GM19239 (cell line): ENCODE measurements at regions not wholly inside any gene's neighbourhood (a gene's known extent, or its start where the extent isn't known, plus 50 kb on each side); places are given as distances from the start of the nearest gene placed in this dataset.
"Not testable (repeated sequence)": the region's sequence is repeated elsewhere in the genome, so short reads cannot be mapped to it uniquely, and the experiment has no call there.

Experiments used
- DNase-seq: peaks from one replicate; pipeline ENCODE4 v3.0.0; 2011; ENCODE audit warnings: low spot score; ENCODE audit not compliant: insufficient read length
- FAIRE-seq: peaks from 2 replicates; lab custom pipeline; 2011; peaks lifted over from hg19 to GRCh38; lab: Jason Lieb, UNC

DNA sequence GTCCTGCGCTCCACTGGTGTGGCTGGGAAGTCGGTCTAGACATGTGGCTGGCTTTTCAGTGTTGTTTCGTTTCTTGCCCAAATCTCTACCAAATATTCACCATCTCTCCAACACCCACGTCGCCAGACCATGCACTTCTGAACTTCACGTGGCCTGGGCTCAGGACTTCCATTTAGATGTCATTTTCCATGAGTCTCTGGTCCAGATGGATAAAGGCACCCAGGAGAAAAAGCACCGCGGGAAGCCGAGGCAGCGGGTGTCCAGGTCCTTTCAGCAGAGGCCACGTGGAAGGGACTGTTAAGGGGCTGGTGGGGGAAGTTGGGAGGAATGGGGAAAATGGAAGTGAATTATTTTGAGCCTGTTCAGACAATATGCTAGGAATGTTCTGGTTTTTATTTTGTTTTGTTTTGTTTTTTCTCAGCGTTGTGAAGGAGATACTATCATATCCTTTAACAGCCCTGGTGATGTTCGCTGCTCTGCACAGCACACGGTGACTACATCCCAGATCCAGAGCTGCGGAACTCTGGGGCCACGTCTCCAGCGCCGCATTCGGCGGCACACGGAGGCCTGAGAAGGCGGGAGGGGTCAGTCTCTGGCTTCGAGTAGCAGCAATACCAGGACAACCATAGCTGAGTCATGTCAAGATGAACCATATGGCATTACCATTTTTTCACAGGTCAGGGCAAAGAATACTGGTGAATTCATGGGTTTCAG is 230.3 kb downstream of the THBS2 start:
- no peak for DNase-seq

DNA sequence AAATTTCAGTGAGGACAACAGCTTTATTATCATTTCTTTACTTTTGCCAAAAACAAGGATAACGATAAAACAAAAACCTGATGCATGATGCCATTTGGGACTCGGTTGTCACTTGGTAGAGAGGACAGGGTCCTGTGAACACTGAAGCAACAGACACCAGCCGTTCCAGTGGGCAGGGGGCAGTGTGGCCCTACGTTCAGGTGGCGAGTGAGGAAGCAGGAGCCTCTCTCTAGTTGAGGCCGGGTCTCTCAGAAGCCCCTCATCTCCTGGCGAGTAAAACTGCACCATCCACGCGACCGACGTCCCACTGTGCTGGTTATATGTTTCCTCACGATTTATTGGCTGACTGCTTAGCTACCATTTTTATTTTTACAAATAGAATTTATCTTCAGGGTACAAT is 231.6 kb downstream of the THBS2 start:
- DNase-seq (no peak), FAIRE-seq (no peak)

More for the DNA sequence above, 230.3 kb downstream of the THBS2 start:
- FAIRE-seq = no peak

DNA sequence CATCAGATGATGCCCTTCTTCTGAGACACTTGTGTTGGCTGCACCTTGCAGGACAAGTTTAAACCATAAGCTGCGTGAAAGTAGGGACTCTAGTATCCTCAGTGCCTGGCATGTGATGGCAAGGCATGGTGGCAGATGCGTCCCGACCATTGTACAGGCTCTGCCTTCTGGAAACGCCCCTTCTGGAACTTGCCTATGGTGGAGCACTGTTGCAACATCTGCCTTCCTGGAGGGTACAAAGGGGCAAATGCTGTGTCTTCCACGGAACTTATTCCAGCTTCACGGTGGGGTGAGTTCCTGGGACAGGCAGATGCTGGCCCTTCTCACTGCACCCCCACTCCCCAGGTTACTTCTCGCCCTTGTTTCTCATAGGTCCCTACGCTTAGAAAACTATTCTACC is 232.8 kb downstream of the THBS2 start:
- DNase-seq = no peak
- no peak for FAIRE-seq

DNA sequence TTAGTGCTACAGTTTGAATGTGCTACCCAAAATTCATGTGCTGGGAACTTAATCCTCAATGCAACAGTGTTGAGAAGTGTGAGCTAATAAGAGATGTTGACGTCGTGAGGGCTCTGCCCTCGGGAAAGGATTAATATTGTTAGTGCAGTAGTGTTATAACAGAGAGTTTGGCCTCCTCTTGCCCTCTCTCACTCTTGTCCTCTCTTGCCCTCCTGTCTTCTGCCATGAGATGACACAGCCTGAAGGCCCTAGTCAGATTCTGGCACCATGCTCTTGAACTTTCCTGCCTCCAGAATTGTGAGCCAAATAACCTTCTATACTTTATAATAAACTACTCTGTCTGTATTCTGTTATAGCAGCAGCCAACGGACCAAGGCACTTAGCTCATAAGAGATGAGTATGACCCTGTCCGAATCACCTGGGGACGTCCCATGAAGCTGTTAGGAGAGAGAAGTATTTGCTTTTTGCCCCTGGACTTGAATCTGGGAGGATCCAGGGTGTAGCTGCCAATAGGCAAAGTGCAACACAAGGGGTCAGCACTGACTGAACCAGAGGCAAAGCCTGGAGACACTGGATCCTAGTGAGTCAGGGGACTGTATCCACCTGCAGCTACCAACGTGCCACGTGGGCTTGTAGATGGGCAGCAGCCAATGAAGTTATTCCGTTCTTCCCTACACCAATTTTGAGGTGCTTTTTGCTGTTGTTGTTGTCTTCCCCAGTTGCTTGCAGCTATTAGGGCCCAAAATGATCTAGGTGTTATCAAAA is 233.7 kb downstream of the THBS2 start:
- FAIRE-seq = no peak
- DNase-seq = no peak

DNA sequence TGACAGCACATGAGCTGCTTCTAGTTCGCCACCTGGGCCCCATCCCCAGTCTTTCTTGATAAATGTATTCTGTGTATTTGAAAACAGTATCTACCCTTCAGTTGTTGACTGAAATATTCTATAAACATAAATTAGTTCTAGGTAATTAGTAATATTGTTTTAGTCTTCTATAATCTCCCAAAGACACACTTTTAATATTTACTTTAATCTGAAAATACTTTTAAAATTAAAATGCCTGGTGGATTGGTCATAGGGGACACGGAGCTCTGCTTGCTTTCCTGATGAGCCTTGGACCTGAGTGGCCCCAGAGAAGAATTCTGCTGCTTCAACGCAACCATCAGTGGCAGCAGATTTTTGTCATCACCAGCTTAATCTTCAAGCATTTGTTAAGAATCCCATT is 234.5 kb downstream of the THBS2 start:
- FAIRE-seq = no peak

DNA sequence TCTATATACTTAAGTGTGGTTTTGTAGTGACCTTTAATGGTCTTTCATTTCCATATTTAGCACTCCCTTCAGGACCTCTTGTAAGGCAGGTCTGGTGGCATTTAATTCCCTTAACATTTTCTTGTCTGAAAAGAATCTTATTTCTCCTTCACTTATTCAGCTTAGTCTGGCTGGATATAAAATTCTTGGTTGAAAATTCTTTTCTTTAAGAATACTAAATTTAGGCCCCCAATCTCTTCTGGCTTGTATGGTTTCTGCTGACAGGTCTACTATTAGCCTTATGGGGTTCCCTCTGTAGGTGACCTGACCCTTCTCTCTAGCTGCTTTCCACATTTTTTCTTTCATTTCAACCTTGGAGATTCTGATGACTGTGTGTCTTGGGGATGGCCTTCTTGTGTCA is 236.9 kb downstream of the THBS2 start:
- no peak for FAIRE-seq
- DNase-seq = no peak

More for the DNA sequence above, 234.5 kb downstream of the THBS2 start:
- no peak for DNase-seq

DNA sequence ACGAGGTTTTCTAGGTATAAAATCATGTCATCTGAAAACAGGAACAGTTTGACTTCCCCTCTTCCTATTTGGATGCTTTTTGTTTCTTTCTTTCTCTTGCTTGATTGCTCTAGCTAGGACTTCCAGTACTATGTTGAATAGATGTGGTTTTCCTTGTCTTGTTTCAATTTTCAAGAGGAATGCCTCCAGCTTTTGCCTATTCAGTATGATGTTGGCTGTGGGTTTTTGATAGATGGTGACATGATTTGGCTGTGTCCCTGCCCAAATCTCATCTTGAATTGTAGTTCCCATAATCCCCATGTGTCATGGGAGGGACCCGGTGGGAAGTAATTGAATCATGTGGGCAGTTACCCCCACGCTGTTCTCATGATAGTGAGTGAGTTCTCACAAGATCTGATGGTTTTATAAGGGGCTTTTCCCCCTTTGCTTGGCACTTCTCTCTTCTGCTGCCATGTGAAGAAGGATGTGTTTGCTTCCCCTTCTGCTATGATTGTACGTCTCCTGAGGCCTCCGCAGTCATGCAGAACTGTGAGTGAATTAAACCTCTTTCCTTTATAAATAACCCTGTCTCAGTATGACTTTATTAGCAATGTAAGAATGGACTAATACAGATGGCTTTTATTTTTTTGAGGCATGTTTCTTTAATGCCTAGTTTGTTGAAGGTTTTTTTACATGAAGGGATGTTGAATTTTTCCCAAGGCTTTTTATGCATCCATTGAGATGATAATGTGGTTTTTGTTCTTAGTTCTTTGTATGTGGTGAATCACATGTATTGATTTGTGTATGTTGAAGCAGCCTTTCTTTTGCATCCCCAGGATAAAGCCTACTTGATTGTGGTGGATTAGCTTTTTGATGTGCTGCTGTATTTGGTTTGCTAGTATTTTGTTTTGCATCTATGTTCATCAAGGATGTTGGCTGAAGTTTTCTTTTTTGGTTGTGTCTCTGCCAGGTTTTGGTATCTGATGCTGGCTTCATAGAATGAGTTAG is 239.1 kb downstream of the THBS2 start:
- no peak for DNase-seq
- no peak for FAIRE-seq

DNA sequence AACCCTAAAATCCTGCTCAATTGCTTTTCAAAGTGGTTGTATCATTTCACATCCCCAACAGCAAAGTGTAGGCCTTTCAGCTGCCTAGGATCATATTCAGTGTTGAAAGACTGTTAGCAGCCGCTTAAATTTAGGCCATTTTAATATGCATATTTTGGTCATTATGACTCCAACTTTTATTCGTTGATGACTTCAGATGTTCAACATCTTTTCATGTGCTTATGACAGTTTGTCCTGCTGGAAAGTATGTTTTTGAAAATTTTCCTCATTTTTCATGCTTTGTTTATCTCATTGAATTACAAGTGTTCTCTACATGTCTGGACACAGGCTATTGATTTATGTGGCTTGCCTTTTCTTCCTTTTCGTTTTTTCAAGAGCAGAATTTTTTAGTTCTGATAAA is 244.0 kb downstream of the THBS2 start:
- DNase-seq = no peak
- no peak for FAIRE-seq

DNA sequence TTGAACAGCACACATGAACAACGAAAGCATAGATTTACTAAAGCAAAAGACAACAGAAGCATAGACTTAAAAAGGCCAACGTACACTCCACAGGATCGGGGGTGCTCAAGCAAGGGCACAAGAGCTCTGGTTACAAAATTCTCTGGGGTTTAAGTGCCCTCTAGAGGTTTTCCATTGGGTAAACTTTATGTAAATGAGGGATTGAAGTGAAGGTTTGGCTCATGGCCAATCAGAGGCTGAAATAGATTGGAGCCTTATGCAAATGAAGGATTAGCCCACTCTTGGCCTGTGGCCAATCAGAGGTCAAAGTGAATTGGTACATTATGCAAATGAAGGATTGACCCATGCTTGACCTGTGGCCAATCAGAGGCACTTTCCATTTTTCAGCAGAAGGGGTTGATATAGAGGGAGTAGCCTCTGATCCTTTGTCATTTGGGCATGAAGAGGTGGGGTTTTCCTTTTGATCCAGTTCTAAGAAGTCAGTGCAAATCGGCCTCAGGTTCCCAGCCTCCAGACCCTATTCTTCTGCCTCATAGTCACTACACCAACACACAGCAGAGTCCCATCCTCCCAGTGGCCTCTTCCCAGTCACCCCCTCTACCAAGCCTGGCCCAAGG is 244.9 kb downstream of the THBS2 start:
- DNase-seq (no peak), FAIRE-seq (no peak)

DNA sequence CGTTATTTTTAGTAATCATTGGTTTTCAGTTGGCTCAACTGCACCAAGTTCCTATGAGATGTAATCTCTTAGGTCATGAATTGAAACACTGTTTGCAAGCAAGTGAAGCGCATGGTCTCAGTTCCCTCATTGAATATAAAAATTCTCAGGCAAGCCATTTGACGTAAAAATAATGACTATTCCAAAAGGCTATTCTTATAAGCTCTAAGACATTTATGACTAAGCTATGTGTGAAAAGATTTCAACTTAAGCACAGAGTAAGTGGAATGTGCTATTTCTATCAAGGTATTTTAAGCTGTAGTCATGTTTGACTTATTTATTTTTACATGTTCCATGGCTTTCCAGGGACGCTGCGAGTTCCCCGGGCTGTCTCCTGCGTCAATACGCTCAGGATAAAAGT is 248.5 kb downstream of the THBS2 start:
- FAIRE-seq (no peak), DNase-seq (no peak)

DNA sequence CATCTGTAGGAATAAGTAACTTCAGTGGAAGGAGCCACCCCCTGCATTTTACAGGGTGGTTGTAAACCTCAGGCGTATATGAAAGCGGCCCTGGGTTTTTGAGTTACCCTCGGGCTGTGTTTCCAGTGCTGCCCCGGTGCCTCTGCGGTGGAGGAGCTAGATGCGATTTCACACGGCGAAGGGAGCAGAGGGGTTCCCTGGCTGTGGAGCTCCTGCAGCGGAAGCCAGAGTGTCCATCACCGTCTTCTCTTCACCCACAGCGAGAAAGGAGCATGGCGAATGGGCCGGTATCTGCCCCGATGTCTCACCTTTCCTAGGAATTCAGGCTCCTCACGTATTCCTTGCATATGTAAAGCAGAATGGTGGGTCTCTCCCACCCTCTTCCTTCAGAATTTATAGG is 253.6 kb downstream of the THBS2 start:
- FAIRE-seq (no peak), DNase-seq (no peak)

DNA sequence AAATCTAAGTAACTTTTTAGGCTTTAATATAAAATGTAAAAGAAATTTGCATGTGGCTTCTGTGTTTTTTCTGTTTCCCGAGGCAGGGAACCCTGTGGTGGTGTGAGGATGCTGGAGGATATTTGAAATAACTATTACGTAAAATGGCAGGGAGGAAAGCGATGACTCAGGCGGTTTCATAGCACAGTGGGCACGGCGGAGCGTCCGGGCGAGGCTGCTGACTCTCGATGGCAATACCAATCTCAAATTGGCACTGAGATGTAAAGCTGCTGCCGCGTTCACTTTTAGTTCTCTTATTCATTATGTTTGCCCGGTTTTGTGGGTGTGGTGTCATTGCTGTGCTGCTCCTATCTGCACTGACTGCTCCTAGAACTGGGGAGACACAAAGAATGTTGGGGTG is 254.3 kb downstream of the THBS2 start:
- no peak for FAIRE-seq
- DNase-seq = no peak

DNA sequence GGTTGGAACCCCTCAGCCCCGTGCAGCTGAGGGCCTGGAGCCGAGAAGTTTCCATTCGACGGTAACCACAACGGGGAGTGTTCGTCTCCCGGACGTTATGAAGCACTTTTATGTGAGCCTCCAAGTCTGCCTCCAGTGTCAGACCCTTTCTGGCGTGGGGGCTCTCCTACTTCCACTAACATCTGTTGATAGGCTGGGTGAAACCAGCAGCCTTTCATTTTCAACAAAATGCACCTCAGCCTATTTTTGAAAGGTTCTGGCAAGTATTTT is 257.4 kb downstream of the THBS2 start:
- DNase-seq (no peak), FAIRE-seq (no peak)

DNA sequence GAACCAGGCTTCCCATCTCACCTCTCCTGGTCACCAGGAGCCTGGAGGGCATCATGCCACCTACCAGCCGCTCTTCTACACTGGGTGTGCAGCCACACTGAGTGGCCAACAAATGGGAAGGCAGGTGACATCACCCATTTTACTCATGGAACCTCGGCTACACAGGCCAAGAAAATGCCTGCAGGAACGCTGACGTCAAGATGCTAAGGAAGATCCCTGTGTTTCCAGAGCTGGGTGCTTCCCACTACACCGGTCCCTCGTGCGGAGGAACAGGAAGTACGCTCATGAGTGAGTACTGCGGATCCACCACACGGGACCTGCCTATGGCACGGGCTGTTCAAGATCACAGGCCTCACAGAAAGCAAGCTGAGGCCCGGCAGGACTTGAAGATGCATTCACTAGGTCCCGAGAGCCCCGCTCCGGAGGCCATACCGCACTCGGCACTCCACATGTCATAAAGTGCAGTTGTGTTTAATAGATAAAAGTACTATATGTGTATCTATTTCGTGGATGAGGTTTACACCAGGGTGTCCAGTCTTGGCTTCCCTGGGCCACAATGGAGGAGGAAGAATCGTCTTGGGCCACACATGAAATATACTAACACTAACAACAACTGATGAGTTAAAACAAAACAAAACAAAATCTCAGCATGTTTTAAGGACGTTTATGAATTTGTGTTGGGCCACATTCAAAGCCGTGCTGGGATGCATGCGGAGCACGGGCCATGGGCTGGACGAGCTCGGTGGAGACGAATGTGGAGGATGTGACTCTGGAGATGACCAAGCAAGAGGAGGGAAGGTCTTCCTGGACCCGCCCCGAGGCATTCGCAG is 257.9 kb downstream of the THBS2 start:
- FAIRE-seq (no peak), DNase-seq (no peak)

DNA sequence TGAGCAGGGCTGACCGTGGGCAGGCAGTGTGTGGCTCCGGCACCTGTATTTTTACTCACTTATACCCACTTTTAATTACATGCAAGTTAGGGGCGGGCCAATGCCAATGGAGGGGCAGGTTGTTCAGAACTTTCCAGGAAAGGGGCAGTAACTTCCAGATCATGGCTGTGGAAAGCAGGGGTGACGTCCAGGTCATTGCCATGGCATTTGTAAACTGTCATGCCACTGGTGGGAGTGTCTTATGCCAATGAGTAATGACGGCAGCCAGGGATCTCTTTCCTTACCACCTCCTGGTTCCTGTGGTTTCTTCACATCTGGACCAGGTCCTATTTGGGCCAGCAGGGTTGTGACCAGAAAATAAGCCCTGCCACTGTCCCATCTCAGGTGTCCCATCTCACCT is 258.7 kb downstream of the THBS2 start:
- DNase-seq (no peak), FAIRE-seq (no peak)

DNA sequence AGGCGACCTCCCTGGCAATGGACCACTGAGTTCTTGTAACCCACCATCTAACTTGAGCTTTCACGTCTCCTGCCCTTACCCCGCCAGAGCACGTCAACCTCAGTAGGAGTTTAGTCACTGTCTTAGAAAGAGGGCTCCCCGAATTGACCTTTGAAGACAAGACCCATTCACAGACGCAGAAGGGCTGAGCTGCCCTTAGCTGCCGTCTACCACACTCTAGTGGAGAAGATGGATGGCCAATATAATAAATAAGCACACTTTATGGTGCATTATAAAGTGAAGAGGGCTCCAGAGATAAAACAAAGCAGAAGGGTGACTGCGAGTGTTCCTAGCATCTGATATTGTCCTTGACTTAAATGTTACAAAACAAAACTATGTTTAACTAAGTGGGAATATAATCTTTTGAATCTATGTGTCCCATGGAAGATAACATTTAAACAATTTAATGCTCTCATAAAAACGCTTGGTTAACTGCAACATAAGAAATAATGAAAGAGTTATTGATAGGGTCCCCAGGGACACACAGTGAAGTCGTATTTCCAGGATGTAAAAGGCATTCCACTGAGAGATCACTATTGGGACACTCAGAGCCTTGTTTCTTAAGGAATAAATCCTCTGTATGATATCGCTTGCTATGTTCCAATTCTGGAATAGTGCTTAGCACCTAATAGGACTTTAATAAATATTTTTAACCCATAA is 261.1 kb downstream of the THBS2 start:
- FAIRE-seq = no peak
- no peak for DNase-seq

DNA sequence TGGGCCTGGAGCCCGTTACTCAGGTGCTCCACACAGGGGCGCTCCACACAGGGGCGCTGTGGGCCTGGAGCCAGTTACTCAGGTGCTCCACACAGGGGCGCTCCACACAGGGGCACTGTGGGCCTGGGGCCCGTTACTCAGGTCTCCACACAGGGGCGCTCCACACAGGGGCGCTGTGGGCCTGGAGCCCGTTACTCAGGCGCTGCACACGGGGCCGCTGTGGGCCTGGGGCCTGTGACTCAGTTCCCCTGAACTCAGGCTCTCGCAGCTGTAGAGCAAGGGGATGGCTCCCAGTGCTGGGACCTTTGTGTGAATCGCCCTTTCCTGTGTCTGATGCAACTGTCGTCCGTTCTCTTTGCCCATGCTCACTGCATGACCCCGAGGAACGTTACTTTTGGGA is 262.0 kb downstream of the THBS2 start:
- FAIRE-seq, DNase-seq: not testable (repeated sequence)

DNA sequence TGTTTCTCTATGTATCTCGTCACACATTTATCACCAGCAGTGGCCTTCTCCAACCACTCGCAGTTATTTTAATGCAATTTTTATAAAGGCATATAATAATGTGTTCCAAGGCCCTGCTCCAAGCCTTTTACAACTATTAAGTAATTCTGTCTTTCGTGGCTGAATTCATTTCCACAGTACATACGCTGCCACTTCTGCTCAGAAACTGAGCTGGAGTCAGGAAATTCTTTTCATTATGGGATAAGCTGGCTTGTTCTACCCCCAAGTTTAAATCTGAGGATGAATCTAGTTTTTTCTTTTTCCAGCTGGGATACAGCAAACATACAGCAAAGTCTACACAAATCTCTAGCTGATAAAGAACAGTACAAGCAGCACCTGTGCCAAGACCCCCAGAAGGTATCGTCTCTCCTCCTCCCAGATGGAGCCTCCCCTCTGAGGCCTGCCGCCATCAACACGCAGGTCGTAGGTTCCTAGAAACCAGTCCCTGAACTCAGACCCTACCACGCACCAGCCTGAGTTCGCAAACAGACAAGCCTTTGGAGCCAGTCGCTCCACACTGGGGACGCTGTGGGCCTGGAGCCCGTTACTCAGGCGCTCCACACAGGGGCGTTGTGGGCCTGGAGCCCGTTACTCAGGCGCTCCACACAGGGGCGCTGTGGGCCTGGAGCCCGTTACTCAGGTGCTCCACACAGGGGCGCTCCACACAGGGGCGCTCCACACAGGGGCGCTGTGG is 263.5 kb downstream of the THBS2 start:
- no peak for FAIRE-seq

More for the DNA sequence above, 263.5 kb downstream of the THBS2 start:
- DNase-seq = no peak
